ENCODE measurements at regions not wholly inside any gene's neighbourhood (a gene's known extent, or its start where the extent isn't known, plus 50 kb on each side); places are given as distances from the start of the nearest gene placed in this dataset.
"Not testable (repeated sequence)": the region's sequence is repeated elsewhere in the genome, so short reads cannot be mapped to it uniquely, and the experiment has no call there.

DNA sequence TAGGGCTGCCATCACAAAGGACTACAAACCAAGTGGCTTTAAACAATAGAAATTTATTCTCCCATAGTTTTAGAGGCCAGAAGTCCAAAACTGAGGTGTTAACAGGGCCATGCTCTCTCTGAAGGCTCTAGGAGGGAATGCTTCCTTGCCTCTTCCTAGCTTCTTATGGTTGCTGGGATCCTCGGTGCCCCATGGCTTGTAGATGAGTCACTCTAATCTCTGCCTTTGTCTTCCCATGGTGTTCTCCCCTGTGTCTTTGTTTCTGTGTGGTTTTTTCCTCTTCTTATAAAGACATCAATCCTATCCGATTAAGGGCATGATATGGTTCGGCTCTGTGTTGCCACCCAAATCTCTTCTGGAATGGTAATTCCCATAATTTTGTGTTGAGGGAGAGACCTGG is 178.8 kb upstream of the NREP start:
- DNase-seq, result no peak

GRCh38 chr5:111935009-111935408 is 178.0 kb upstream of the NREP start:
- no peak for DNase-seq

DNA sequence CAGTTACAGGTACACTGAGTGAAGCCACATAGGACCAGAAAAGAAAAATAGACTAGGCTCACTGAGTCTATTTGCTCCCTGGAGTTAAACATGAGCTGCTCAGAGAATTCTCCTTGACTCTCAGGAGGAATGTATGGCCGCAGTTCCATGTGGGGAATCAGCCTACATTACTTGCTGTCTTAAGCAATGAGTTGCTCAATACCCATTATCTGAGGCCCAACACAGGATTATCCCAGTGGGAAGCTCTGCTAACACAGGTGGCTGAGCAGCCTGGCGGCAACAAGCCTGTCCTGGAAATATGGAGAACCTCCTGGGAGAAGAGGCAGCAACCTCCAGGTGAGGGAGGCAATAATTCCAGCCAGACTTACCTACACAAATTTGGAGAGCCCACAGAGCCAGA is 177.5 kb upstream of the NREP start:
- DNase-seq, result no peak

- no peak for DNase-seq
These were observed 176.1 kb upstream of the NREP start for GRCh38 chr5:111933086-111933485.

GRCh38 chr5:111932628-111933027 is 175.6 kb upstream of the NREP start:
- DNase-seq, result no peak

- no peak for DNase-seq
These were observed 175.2 kb upstream of the NREP start for GRCh38 chr5:111932199-111932598.

DNA sequence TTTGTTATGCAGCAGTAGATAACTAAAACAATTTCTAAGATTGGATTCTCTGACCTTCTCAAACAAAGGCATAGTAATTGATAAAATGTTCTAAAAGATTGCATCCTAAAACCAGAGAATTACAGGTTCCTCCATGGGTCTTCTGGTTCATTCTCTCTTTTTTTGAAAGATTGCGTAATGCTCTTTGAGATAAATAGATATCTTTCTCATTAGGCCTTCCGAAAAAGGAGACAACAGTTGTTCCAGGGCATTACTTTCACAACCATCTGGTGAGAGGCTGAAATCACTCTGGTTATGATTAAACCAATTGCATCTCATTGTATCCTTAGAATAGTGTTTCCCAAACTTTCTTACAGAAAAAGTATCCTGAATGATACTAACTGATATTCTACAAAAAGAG is 174.7 kb upstream of the NREP start:
- DNase-seq, result no peak

DNA sequence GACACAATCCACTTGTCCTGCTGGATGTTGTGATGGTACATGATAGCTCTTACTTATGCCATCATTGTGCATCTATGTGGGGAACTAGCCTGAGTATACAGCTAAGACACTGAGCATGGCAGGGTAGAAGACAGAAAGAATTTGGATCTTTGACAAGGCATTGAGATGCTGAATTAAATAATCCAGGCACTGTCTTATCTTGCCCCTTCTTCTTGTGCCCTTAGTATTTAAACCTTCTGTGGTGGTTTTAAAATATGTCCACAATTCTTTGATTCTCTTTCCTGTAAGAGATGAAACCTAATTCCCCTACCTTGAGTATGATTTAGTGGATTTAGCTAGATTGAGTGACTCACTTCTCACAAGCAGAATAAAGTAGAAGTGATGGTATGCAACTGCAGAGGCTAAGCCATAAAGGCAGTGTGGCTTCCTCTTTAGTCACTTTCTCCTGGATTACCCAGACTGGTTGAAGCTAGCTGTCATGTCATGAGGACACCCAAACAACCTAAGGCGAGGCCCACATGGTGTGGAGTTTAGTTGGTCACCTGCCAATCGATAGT is 174.0 kb upstream of the NREP start:
- DNase-seq, result no peak

DNA sequence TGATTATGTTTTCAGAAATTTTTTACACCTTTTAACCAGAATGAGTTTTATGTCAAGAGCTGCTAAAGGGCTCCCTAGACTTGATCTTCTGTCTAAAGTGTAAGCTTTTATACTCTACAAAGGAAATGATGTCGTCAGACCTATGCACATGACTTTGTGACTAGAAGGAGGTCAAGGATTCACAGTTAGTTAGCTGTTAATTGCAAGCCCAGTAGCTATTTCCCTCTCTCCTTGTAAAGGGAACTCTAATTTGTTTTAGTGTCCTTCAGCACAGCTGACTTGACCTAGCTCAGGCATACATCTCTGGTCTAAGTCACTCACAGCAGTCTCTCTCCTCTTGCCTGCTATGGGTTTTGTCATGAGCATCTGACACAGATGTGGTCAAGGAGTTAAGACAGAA is 173.5 kb upstream of the NREP start:
- DNase-seq, result no peak

DNA sequence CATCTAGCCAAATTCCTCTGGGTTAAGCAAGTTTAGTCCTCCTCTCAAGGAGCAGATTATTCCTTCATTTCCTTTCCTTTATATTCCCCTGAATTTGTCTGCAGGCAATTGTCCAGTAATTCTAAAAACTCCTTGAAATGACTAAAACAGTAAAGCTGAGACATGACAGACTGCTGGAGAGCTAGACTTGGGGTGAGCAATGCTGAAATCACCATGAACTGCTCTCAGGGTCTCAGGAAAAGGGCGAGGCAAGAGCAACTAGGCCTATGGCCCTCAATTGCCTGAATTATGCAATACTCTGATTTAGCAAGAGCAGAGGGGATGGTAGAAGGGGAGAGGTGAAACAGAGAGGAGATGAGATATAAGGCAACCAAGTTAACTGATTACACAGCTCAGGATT is 172.9 kb upstream of the NREP start:
- no peak for DNase-seq

DNA sequence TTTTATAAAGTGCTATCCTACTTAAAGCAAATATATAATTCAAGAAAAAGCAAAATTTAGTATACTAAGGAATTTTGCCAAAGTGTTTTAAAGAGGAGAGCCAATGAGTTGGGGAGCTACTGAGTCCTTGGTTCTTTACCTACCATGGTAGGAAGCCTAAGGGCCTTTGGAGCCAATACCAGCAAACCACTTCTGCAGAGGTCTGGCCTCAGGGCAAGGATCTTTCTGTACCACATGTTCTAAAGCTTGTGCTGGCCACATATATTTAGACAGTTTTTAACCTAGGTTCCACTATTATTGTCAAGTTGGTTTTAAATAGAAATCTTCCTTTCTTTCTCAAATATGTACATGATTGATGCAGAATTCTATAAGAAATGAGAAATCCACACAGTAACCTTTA is 172.3 kb upstream of the NREP start:
- DNase-seq, result no peak

- DNase-seq, result no peak
These were observed 171.5 kb upstream of the NREP start for GRCh38 chr5:111928511-111928910.

- no peak for DNase-seq
These were observed 170.2 kb upstream of the NREP start for GRCh38 chr5:111927191-111927590.

DNA sequence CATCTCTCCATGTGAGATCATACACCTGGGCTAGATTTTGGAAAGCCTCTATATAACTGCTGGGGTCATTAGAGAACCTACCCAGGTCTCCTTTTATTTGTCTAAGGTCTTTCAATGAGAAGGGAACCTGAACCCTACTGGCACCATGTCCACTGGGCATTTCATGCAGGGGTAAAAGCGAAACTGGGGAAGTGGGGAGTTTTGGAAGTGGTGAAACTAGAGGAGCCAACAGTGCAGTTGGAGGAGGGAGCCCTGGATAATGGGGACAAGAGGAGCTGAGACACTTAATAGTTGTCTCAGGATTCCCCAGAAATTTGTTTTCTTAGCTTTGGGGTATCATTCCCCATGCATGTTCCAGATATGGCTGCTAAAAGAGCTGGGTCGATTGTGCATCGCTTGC is 169.0 kb upstream of the NREP start:
- DNase-seq, result no peak

- no peak for DNase-seq
These were observed 165.3 kb upstream of the NREP start for GRCh38 chr5:111922344-111922743.

DNA sequence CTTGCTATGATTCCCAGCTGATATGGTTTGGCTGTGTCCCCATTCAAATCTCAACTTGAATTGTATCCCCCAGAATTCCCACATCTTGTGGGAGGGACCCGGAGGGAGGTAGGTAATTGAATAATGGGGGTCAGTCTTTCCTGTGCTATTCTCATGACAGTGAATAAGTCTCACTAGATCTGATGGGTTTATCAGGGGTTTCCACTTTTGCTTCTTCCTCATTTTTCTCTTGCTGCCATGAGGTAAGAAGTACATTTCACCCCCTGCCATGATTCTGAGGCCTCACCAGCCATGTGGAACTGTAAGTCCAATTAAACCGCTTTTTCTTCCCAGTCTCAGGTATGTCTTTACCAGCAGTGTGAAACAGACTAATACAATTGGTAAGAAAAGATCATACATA is 164.7 kb upstream of the NREP start:
- DNase-seq, result not testable (repeated sequence)

DNA sequence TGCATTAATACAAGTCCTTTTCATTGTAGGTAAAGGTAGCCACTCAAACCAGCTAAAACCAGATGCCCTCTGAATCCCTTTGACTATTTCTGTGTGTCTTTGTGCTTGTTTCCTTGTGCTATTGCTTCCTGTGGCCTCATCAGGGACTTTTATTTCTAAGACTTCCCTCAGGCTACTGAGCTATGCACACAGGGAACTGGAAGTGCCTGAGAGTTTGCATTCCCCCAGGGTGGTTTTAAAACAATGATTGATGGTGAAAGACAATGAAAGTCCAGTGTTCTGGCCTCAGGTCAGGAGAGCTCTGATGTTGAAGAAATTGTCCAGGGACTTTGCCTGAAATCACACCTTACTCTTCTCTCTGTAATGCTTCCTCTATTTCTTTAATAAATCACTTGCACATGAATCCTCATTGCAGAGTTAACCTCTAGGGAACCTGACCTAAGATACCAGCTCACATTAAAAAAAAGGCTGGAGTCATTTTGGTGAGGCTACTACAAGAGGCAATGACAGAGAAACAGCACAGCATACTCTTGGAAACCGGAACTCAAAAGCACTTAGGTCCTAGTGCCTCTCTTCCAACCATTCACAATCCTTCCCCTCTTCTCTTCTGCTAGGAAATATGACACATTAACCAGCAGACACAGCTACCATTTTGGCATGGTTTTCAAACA is 158.1 kb upstream of the NREP start:
- no peak for DNase-seq

GRCh38 chr5:111902436-111902835 is 145.4 kb upstream of the NREP start:
- DNase-seq, result no peak

- DNase-seq, result no peak
These were observed 144.3 kb upstream of the NREP start for GRCh38 chr5:111901296-111901695.

DNA sequence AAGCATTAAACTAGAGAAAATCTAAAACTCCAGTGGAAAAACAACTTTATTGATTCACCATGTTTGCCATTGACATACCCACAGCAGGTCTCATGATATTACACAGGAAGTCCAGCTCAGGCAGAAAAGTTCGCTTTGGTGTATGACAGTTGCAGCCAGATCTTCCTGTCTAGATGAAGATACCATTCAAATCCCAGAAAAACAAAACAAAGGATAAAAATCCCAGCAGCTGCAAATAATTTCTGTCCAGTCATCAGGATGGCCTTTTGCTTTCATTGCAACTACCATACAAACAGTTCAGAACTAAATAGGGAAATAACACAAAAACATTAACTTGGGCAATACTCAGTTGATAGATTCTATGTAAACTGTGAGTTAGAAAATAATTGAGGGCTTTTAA is 136.0 kb upstream of the NREP start:
- DNase-seq, result no peak

DNA sequence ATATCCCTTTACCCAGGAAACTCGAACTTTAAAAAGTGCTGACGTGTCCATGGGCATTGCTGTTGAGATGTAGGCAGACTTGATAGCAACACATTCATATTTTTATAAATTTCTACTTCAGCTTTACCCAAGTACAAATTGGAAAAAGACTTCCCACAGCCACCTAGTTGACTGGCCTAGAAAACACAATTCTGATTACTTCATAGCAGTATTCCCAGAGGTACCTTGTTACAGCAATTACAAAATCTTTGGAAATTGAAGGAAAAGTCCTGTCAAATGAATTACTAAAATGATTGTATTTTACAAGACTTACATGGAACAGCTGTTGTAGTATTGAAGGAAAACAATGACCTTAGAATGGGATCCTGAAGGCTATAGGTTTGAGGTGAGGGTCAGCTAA is 130.7 kb upstream of the NREP start:
- DNase-seq, result no peak

- no peak for DNase-seq
These were observed 112.7 kb upstream of the NREP start for GRCh38 chr5:111869681-111870080.

- no peak for DNase-seq
These were observed 108.4 kb upstream of the NREP start for GRCh38 chr5:111865356-111865755.

DNA sequence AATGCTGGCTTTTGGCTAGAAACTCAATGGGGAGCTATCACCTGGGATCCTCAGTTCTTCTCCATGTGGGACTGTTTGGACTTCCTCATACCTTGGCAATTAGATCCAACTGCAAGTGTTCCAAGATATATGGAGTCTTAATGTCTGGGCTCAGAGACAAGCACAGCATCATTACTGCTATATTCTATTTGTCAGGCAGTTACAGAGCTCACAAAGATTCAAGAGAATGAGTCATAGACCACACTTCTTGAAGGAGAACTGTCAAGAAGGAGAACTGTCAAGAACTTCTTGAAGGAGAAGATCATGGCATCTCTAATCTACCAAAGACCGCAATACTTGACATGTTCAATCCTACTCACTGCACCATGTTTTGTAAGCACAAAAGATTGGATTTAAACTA is 106.8 kb upstream of the NREP start:
- no peak for DNase-seq

- DNase-seq, result no peak
These were observed 102.7 kb upstream of the NREP start for GRCh38 chr5:111859533-111860270.
